Adipocyte (in vitro differentiated cells): ENCODE measurements at regions not wholly inside any gene's neighbourhood (a gene's known extent, or its start where the extent isn't known, plus 50 kb on each side); places are given as distances from the start of the nearest gene placed in this dataset.

ENCODE experiments used
- DNase-seq: peaks from one replicate; pipeline ENCODE4 v3.0.0-alpha.2; 2015; ENCODE audit warnings: low read depth
- H3K27me3 ChIP-seq: replicated peaks from 2 replicates; pipeline ENCODE4 v1.7.0; 2013; ENCODE audit warnings: mild to moderate bottlenecking, low read length, moderate library complexity; ENCODE audit not compliant: control insufficient read depth, insufficient read depth
- H3K36me3 ChIP-seq: 2 replicates; pipeline ENCODE4 v1.7.0; 2013; ENCODE audit warnings: low read length, mild to moderate bottlenecking, moderate library complexity; ENCODE audit not compliant: control insufficient read depth, insufficient read depth, severe bottlenecking
- H3K4me1 ChIP-seq: 2 replicates; pipeline ENCODE4 v1.7.0; 2013; ENCODE audit warnings: mild to moderate bottlenecking, low read length, moderate library complexity; ENCODE audit not compliant: control insufficient read depth, insufficient read depth
- H3K4me3 ChIP-seq: 2 replicates; pipeline ENCODE4 v1.7.0; 2013; ENCODE audit warnings: mild to moderate bottlenecking, low read length, moderate library complexity
- H3K9ac ChIP-seq: 2 replicates; pipeline ENCODE4 v1.7.0; 2013; ENCODE audit warnings: mild to moderate bottlenecking, low read length, moderate library complexity
- H3K9me3 ChIP-seq: 2 replicates; pipeline ENCODE4 v1.7.0; 2013; ENCODE audit warnings: mild to moderate bottlenecking, low read length, moderate library complexity; ENCODE audit not compliant: control insufficient read depth

DNA sequence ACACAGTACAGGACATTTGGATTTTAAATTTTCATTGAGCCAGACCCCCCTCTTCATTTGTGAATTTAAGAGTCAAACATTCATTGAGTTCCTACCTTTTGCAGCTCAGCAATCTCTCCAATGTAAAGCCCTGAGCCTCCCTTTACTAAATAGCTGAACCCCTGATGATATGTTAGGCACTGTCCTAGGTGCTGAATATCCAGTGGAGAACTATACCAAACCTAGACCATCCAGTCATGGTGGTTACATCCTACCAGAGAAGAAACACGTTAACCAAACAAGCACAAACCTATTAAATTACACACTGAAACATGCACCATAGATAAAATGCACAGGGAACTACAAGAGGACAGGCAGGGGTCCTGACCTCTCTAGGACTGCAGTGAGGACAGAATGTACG is 1585.3 kb upstream of the TMEM132C start:
- H3K36me3 ChIP-seq, result no peaks in the 10 kb centered on the region
- no peak overlapping the region for H3K9ac ChIP-seq
- peaks cover 5% of the 10 kb centered on the region for H3K9me3 ChIP-seq
- DNase-seq, result no peak
- no peak overlapping the region for H3K4me3 ChIP-seq
- no peaks in the 10 kb centered on the region for H3K27me3 ChIP-seq
- no peaks in the 10 kb centered on the region for H3K4me1 ChIP-seq

GRCh38 chr12:126684703-126685102 is 1582.3 kb upstream of the TMEM132C start:
- Histone ChIP-seq H3K9me3 (peaks cover 11% of the 10 kb centered on the region), H3K4me1 (no peaks in the 10 kb centered on the region)
- no peak for DNase-seq

DNA sequence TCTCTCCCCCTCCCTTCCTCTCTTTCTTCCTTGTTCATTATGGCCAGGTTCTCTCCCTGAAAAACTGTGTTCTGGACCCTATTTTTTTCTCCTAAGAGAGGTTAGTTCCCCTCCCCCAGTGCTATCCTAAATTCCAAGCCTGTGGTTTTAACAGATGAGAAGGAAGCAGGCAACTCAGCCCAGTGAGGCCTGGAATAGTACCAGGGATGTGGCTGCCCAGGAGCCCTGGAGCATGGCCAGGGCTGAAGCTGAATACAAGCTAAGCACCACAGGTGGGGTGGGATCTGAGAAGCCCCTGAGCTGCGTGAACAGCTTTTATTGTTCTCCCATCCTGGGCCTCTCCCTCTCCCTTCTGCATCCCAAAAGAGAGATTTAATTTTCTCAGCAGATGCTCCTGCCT is 1581.3 kb upstream of the TMEM132C start:
- peaks cover 11% of the 10 kb centered on the region for H3K9me3 ChIP-seq
- H3K4me3 ChIP-seq, result no peak overlapping the region
- no peak for DNase-seq
- H3K27me3 ChIP-seq, result no peaks in the 10 kb centered on the region
- no peaks in the 10 kb centered on the region for H3K36me3 ChIP-seq
- H3K9ac ChIP-seq, result no peak overlapping the region
- H3K4me1 ChIP-seq, result no peaks in the 10 kb centered on the region

More at GRCh38 chr12:126684703-126685102, 1582.3 kb upstream of the TMEM132C start:
- H3K27me3 ChIP-seq, result no peaks in the 10 kb centered on the region
- no peak overlapping the region for H3K9ac ChIP-seq
- no peak overlapping the region for H3K4me3 ChIP-seq
- H3K36me3 ChIP-seq, result no peaks in the 10 kb centered on the region

- H3K4me1 ChIP-seq, result no peaks in the 10 kb centered on the region
- no peak for DNase-seq
- no peaks in the 10 kb centered on the region for H3K27me3 ChIP-seq
- peaks cover 11% of the 10 kb centered on the region for H3K9me3 ChIP-seq
- no peaks in the 10 kb centered on the region for H3K36me3 ChIP-seq
- H3K9ac ChIP-seq, result no peak overlapping the region
- H3K4me3 ChIP-seq, result no peak overlapping the region
Measured at GRCh38 chr12:126688556-126688955, 1578.4 kb upstream of the TMEM132C start.

DNA sequence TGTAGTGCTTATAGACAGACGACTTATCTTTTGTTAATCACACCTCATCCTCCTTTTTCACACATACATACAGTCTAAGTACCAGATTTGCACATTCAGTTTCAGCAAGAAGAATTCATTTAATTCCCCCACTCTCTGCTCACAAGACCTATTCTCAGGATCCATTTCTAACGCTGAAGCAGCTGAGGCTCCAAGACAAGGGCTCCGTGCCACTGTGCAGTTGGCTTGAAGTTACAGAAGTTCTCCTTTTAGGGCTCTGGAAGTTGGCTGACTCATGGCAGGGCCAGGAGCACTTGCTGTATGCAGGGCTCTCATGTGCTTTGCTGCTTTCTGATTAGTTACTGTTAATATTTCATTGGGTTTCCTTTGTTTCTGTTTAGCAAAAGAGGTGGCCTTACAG is 1566.9 kb upstream of the TMEM132C start:
- H3K36me3 ChIP-seq, result no peaks in the 10 kb centered on the region
- H3K4me3 ChIP-seq, result no peak overlapping the region
- peaks cover 9% of the 10 kb centered on the region for H3K27me3 ChIP-seq
- no peaks in the 10 kb centered on the region for H3K9me3 ChIP-seq
- H3K4me1 ChIP-seq, result no peaks in the 10 kb centered on the region
- no peak overlapping the region for H3K9ac ChIP-seq
- DNase-seq, result no peak

GRCh38 chr12:126704609-126705008 is 1562.4 kb upstream of the TMEM132C start:
- Histone ChIP-seq H3K27me3 (peaks cover 7% of the 10 kb centered on the region), H3K4me3 (no peak overlapping the region), H3K9ac (no peak overlapping the region), H3K9me3 (no peaks in the 10 kb centered on the region), H3K36me3 (no peaks in the 10 kb centered on the region), H3K4me1 (peaks cover 10% of the 10 kb centered on the region)
- no peak for DNase-seq

DNA sequence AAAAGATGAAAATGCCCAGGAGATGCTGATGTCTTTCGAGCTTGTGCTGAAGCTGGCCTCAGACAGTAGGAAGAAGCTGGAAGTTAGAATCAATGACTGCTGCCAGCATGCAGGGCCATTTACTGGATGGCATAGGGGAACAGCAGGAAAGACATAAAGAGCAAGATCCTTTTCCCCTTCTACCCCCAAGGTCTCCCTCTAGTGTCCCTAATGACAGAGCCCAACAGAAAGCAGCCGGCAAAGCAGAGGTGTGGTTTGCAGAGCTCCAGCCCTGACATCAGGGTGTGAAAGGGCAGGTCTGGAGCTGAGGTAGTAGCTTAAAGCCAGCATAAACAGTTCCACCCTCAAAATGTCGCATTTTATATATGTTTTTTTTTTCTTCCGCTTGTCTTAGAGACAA is 1560.7 kb upstream of the TMEM132C start:
- Histone ChIP-seq H3K9ac (no peak overlapping the region), H3K4me1 (peaks cover 10% of the 10 kb centered on the region), H3K27me3 (peaks cover 7% of the 10 kb centered on the region), H3K9me3 (no peaks in the 10 kb centered on the region), H3K4me3 (no peak overlapping the region), H3K36me3 (no peaks in the 10 kb centered on the region)
- DNase-seq, result no peak

GRCh38 chr12:126708492-126708896 is 1558.5 kb upstream of the TMEM132C start:
- Histone ChIP-seq H3K36me3 (no peaks in the 10 kb centered on the region), H3K27me3 (peaks cover 7% of the 10 kb centered on the region), H3K4me1 (peaks cover 10% of the 10 kb centered on the region), H3K4me3 (no peak overlapping the region), H3K9ac (no peak overlapping the region), H3K9me3 (no peaks in the 10 kb centered on the region)
- DNase-seq, result peak; percentile 1

- DNase-seq, result no peak
- Histone ChIP-seq H3K4me1 (no peaks in the 10 kb centered on the region), H3K9ac (no peak overlapping the region), H3K4me3 (no peak overlapping the region), H3K27me3 (no peaks in the 10 kb centered on the region), H3K36me3 (no peaks in the 10 kb centered on the region), H3K9me3 (peaks cover 7% of the 10 kb centered on the region)
Measured at GRCh38 chr12:126718365-126718764, 1548.6 kb upstream of the TMEM132C start.

- Histone ChIP-seq H3K9ac (no peak overlapping the region), H3K9me3 (peaks cover 12% of the 10 kb centered on the region), H3K4me3 (no peak overlapping the region), H3K4me1 (no peaks in the 10 kb centered on the region), H3K36me3 (no peaks in the 10 kb centered on the region), H3K27me3 (peaks cover 8% of the 10 kb centered on the region)
- no peak for DNase-seq
Measured at GRCh38 chr12:126719912-126720705, 1546.9 kb upstream of the TMEM132C start.

DNA sequence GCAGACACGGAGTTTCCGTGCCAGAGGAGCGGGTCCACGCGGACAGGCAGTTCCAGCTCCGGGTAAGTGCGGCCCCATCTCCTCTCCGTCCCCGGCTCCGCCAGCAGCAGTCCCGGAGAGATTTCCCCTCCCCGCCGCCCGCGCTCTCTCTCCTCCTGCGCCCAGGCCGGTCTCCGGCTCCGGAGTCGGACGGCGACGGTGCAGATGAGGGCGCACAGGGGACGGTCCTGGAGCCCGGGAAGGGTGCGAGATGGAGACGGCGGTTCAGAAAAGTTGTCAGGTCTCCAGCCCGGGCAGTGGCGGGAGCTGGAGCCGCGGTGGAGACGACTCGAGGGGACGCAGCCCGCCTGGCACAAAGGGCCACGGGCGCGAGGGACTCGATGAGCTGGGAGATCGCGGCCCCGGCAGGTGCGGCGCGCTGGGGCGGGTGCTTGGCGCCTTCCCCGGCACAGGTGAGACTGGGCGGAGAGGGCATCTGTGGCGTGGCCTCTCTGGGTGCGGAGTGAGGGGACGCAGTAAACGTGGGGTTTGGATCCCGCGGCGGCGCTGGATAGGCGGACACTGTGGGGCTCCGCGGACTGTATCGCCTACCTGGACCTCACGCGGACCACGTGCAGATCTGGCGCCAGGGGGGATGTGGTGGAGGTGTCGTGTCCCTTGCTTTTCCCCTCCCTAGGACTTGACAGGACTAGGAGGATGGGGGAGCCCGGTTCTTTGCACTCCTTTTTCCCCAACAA is 1540.3 kb upstream of the TMEM132C start:
- H3K4me3 ChIP-seq, result no peak overlapping the region
- no peak for DNase-seq

More for the DNA sequence above, 1540.3 kb upstream of the TMEM132C start:
- Histone ChIP-seq H3K27me3 (peaks cover 35% of the 10 kb centered on the region), H3K9ac (no peak overlapping the region), H3K4me1 (no peaks in the 10 kb centered on the region), H3K9me3 (peaks cover 5% of the 10 kb centered on the region), H3K36me3 (no peaks in the 10 kb centered on the region)
